ENCODE measurements at regions not wholly inside any gene's neighbourhood (a gene's known extent, or its start where the extent isn't known, plus 50 kb on each side); places are given as distances from the start of the nearest gene placed in this dataset.

DNA sequence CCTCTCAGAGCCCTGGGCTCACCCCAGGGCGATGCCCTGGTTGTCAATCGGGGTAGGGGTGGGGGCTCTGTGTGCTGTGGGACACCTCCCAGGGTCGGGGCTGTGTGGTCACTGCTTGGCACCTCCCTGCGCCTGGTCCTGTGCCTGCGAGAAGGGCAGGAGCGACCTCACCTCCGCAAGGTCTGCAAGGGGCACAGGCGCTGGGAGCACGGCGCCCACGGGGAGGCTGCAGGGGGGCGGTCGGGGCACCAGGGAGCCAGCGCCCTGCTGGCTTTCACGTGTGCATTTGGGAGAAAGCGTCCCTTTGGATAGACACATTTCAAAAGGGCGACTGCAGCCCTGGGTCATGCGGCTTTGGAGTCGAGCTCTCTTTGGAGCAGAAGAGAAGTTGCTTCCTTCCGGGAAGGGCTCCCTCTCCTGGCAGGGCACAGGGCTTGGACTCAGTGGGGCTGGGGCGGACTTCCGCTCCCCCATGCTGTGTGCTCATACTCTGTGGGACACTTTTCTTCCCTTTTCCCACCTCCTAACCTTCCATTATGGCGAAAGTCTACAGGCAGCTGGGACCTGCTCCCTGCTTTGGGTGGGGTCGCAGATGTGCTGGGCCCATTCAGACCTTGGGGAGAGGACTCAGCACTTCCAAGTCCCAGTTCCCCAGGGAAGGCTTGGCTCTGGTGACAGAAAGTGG is 52.9 kb upstream of the SLC28A3 start:
- Mint-ChIP-seq H3K36me3 (ENCODE audit: low read depth) (no peaks in the 10 kb centered on the region), H3K4me3 (no peak overlapping the region), H3K27ac (no peak overlapping the region), H3K9me3 (no peaks in the 10 kb centered on the region), H3K27me3 (peaks cover 11% of the 10 kb centered on the region), H3K4me1 (ENCODE audit: low read depth) (no peaks in the 10 kb centered on the region)
- ATAC-seq (ENCODE audit: poor library complexity) = no peak
- POLR2A ChIA-PET = no interaction called here
- TF ChIP-seq, protein P1, sequence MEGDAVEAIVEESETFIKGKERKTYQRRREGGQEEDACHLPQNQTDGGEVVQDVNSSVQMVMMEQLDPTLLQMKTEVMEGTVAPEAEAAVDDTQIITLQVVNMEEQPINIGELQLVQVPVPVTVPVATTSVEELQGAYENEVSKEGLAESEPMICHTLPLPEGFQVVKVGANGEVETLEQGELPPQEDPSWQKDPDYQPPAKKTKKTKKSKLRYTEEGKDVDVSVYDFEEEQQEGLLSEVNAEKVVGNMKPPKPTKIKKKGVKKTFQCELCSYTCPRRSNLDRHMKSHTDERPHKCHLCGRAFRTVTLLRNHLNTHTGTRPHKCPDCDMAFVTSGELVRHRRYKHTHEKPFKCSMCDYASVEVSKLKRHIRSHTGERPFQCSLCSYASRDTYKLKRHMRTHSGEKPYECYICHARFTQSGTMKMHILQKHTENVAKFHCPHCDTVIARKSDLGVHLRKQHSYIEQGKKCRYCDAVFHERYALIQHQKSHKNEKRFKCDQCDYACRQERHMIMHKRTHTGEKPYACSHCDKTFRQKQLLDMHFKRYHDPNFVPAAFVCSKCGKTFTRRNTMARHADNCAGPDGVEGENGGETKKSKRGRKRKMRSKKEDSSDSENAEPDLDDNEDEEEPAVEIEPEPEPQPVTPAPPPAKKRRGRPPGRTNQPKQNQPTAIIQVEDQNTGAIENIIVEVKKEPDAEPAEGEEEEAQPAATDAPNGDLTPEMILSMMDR (IDR thresholded peaks at IDR 0.05) = no peak
- H3K36me3 ChIP-seq (ENCODE audit: insufficient read depth, low read length) = no peaks in the 10 kb centered on the region
- no peaks in the 10 kb centered on the region for H3K9me3 ChIP-seq (ENCODE audit: control insufficient read depth in 1 of 2, insufficient read depth in 1 of 2, low read length in 2 of 2)
- H3K4me3 ChIP-seq (ENCODE audit: low read length) = no peak overlapping the region
- CTCF ChIA-PET = no interaction called here
- H3K27me3 ChIP-seq (ENCODE audit: control insufficient read depth in 1 of 2, insufficient read depth in 2 of 2, low read length in 2 of 2) = peaks cover 0 to 5% of the 10 kb centered on the region in 2 experiments
- no peak overlapping the region for H3K27ac ChIP-seq (ENCODE audit: low read depth in 1 of 2, low read length in 2 of 2)
- H3K4me1 ChIP-seq (ENCODE audit: insufficient read depth, low read length) = peaks cover 4% of the 10 kb centered on the region
- DNase-seq = no peak
- intact Hi-C loops (cut with DNase I, micrococcal nuclease) = loop anchor here in 1 of 2 experiments (10.0 kb wide), 2 partner anchors 391 to 1391 kb away; no protein-coding TSS in a partner anchor

DNA sequence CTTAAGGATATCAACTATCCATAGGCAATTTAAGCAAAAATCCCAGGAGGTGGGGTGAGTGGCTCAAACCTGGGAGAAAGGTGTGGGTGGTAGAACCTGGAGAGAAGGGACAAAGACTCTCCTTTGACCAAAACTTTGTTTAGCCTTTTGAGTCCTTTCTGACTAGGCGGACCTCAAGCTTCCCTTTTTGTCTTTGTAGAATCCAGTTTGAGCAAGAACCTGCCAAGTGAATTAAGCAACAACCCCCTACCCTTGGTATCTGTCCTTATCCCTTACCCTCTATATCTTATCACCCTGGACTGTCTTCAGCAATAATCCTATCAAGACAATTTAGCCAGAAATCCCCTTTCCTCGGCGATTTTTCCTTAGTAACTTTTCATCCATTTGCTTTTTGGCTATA is 53.5 kb upstream of the SLC28A3 start:
- Mint-ChIP-seq H3K27ac (no peak overlapping the region), H3K4me1 (ENCODE audit: low read depth) (no peaks in the 10 kb centered on the region), H3K4me3 (no peak overlapping the region), H3K36me3 (ENCODE audit: low read depth) (no peaks in the 10 kb centered on the region), H3K9me3 (no peaks in the 10 kb centered on the region), H3K27me3 (peaks cover 11% of the 10 kb centered on the region)
- TF ChIP-seq, protein P1 (IDR thresholded peaks at IDR 0.05) = no peak
- H3K9me3 ChIP-seq (ENCODE audit: control insufficient read depth in 1 of 2, insufficient read depth in 1 of 2, low read length in 2 of 2) = no peaks in the 10 kb centered on the region
- DNase-seq = no peak
- CTCF ChIA-PET = no interaction called here
- no peak for ATAC-seq (ENCODE audit: poor library complexity)
- H3K4me1 ChIP-seq (ENCODE audit: insufficient read depth, low read length) = peaks cover 4% of the 10 kb centered on the region
- H3K36me3 ChIP-seq (ENCODE audit: insufficient read depth, low read length) = no peaks in the 10 kb centered on the region
- intact Hi-C loops (cut with DNase I, micrococcal nuclease) = loop anchor here in 1 of 2 experiments (10.0 kb wide), 2 partner anchors 391 to 1391 kb away; no protein-coding TSS in a partner anchor
- POLR2A ChIA-PET = no interaction called here
- peaks cover 0 to 5% of the 10 kb centered on the region in 2 experiments for H3K27me3 ChIP-seq (ENCODE audit: control insufficient read depth in 1 of 2, insufficient read depth in 2 of 2, low read length in 2 of 2)
- no peak overlapping the region for H3K4me3 ChIP-seq (ENCODE audit: low read length)
- no peak overlapping the region for H3K27ac ChIP-seq (ENCODE audit: low read depth in 1 of 2, low read length in 2 of 2)

DNA sequence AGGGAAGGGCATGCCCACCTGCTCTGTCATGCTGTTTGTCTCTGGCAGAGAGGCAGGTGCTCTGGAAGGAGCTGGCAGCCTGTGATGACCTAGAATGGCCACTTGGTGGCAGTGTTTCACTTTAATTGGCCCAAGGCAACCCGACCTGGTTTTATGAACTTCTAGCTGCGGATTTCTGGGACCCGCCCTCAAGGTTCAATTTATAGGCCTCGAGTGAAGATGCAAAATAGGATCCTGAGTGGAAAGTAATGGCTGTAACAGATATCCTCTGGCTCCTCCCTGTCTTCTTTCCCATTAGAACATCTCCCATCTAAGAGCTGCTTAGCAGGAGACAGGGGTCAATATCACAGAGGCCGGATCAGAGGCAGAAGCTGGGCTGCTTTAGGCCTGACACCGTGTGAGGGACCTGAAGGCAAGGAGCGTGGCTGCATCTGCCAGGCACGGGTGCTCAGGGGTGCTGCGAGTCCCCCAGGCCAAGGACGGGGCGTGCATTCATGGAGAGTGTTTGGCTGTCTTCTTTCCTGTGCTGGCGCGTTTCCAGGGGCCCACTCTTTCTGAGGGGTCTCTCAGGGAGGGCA is 56.7 kb upstream of the SLC28A3 start:
- H3K27ac ChIP-seq (ENCODE audit: low read depth in 1 of 2, low read length in 2 of 2) = no peak overlapping the region
- peaks cover 0 to 5% of the 10 kb centered on the region in 2 experiments for H3K27me3 ChIP-seq (ENCODE audit: control insufficient read depth in 1 of 2, insufficient read depth in 2 of 2, low read length in 2 of 2)
- H3K4me1 ChIP-seq (ENCODE audit: insufficient read depth, low read length) = peaks cover 4% of the 10 kb centered on the region
- no peaks in the 10 kb centered on the region for H3K36me3 ChIP-seq (ENCODE audit: insufficient read depth, low read length)
- Mint-ChIP-seq H3K27me3 (peaks cover 10% of the 10 kb centered on the region), H3K9me3 (no peaks in the 10 kb centered on the region), H3K4me1 (ENCODE audit: low read depth) (no peaks in the 10 kb centered on the region), H3K36me3 (ENCODE audit: low read depth) (no peaks in the 10 kb centered on the region), H3K4me3 (no peak overlapping the region), H3K27ac (no peak overlapping the region)
- peak; percentile 46 for ATAC-seq (ENCODE audit: poor library complexity)
- POLR2A ChIA-PET = interaction anchor here (1.0 kb wide), 1 partner anchor 1213 kb away, joined by 6 read pairs; no protein-coding TSS in a partner anchor
- no peak overlapping the region for H3K4me3 ChIP-seq (ENCODE audit: low read length)
- TF ChIP-seq, protein P1 (IDR thresholded peaks at IDR 0.05) = peak; percentile 86
- DNase-seq = peak; percentile 25 to 76 (median 46)
- CTCF ChIA-PET = interaction anchor here (0.7 to 1.2 kb wide), 5 partner anchors 9 to 1213 kb away, joined by 3 to 24 read pairs (median 3); no protein-coding TSS in a partner anchor
- H3K9me3 ChIP-seq (ENCODE audit: control insufficient read depth in 1 of 2, insufficient read depth in 1 of 2, low read length in 2 of 2) = no peaks in the 10 kb centered on the region
- intact Hi-C loops (cut with DNase I, micrococcal nuclease) = loop anchor here (1.0 to 10.0 kb wide), 5 partner anchors 388 to 1388 kb away; no protein-coding TSS in a partner anchor

Measured in CD4-positive, alpha-beta T cell (primary cell).